Neural cell (in vitro differentiated cells): ENCODE measurements at regions not wholly inside any gene's neighbourhood (a gene's known extent, or its start where the extent isn't known, plus 50 kb on each side); places are given as distances from the start of the nearest gene placed in this dataset.

Source experiments
- H2AFZ ChIP-seq: fragments of 200-600, 300-800 bp; sonication (generic), shearing (Covaris generic); 2 replicates; pipeline ENCODE4 v1.6.0; 2014; ENCODE audit warnings: low read depth, mild to moderate bottlenecking, antibody characterized with exemption, low read length, moderate library complexity
- H3F3A ChIP-seq: fragments of 200-600 bp; shearing (Covaris generic); 2 replicates; pipeline ENCODE4 v1.6.1; 2016; ENCODE audit warnings: mild to moderate bottlenecking, moderate library complexity, mixed read lengths, antibody characterized with exemption, low read length; ENCODE audit not compliant: insufficient read depth, poor library complexity, severe bottlenecking
- H3K27ac ChIP-seq: fragments of 200-600, 300-800 bp; sonication (generic), shearing (Covaris generic); 2 replicates; pipeline ENCODE4 v1.5.1; 2014; ENCODE audit warnings: mild to moderate bottlenecking, low read length, moderate library complexity
- H3K27me3 ChIP-seq: fragments of 300-800, 200-600 bp; sonication (generic), shearing (Covaris generic); 2 replicates; pipeline ENCODE4 v1.6.0; 2014; ENCODE audit warnings: mild to moderate bottlenecking, low read depth, low read length, moderate library complexity; ENCODE audit not compliant: insufficient read depth
- H3K36me3 ChIP-seq: fragments of 300-800, 200-600 bp; sonication (generic), shearing (Covaris generic); 2 replicates; pipeline ENCODE4 v1.5.1; 2014; ENCODE audit warnings: mild to moderate bottlenecking, antibody characterized with exemption, low read length, moderate library complexity; ENCODE audit not compliant: insufficient read depth
- H3K4me2 ChIP-seq: fragments of 300-800, 200-600 bp; sonication (generic), shearing (Covaris generic); 2 replicates; pipeline ENCODE4 v1.6.0; 2014; ENCODE audit warnings: mild to moderate bottlenecking, low read length
- H3K4me3 ChIP-seq: fragments of 300-800, 200-600 bp; sonication (generic), shearing (Covaris generic); 2 replicates; pipeline ENCODE4 v1.5.1; 2014; ENCODE audit warnings: mild to moderate bottlenecking, low read length, moderate library complexity
- H3K79me2 ChIP-seq: fragments of 200-600 bp; shearing (Covaris generic); replicated peaks from 2 replicates; pipeline ENCODE4 v1.6.0; 2014; ENCODE audit warnings: mild to moderate bottlenecking, low read length, moderate library complexity; ENCODE audit not compliant: insufficient read depth
- H3K9ac ChIP-seq: fragments of 300-800, 200-600 bp; sonication (generic), shearing (Covaris generic); 2 replicates; pipeline ENCODE4 v1.6.1; 2016; ENCODE audit warnings: mild to moderate bottlenecking, low read length, mixed read lengths
- H3K9me2 ChIP-seq: fragments of 200-600 bp; shearing (Covaris generic); 2 replicates; pipeline ENCODE4 v1.6.1; 2016; ENCODE audit warnings: mild to moderate bottlenecking, low read length, mixed read lengths; ENCODE audit not compliant: insufficient read depth
- H3K9me3 ChIP-seq: fragments of 200-600, 300-800 bp; sonication (generic), shearing (Covaris generic); 2 replicates; pipeline ENCODE4 v1.6.1; 2016; ENCODE audit warnings: mild to moderate bottlenecking, mixed run types, low read length, moderate library complexity, mixed read lengths
- H4K20me1 ChIP-seq: fragments of 200-600 bp; shearing (Covaris generic); 2 replicates; pipeline ENCODE4 v1.6.1; 2016; ENCODE audit warnings: mild to moderate bottlenecking, mixed run types; ENCODE audit not compliant: insufficient read depth
- EP300 ChIP-seq: fragments of 450-650 bp; conservative IDR thresholded peaks from 2 replicates; pipeline ENCODE4 v1.6.1; 2014; ENCODE audit warnings: antibody characterized with exemption, mild to moderate bottlenecking, moderate library complexity; ENCODE audit not compliant: poor library complexity, severe bottlenecking
- EZH2 ChIP-seq: fragments of 200-600, 300-800 bp; shearing (Covaris generic), sonication (generic); IDR thresholded peaks from 2 replicates; pipeline ENCODE4 v1.6.1; 2014; ENCODE audit warnings: antibody characterized with exemption, low read length, borderline replicate concordance, mild to moderate bottlenecking; ENCODE audit not compliant: insufficient read depth, poor library complexity, severe bottlenecking
- MXI1 ChIP-seq: fragments of 450-650 bp; conservative IDR thresholded peaks from 2 replicates; pipeline ENCODE4 v1.6.1; 2014; ENCODE audit warnings: antibody characterized with exemption, mild to moderate bottlenecking; ENCODE audit not compliant: poor library complexity, severe bottlenecking
- POLR2AphosphoS5 ChIP-seq: IDR thresholded peaks from 2 replicates; pipeline ENCODE4 v1.6.1; 2012
- RAD21 ChIP-seq: fragments of 450-650 bp; conservative IDR thresholded peaks from 2 replicates; pipeline ENCODE4 v1.6.1; 2014; ENCODE audit warnings: antibody characterized with exemption, mild to moderate bottlenecking, moderate library complexity
- SMC3 ChIP-seq: fragments of 450-650 bp; conservative IDR thresholded peaks from 2 replicates; pipeline ENCODE4 v1.6.1; 2014; ENCODE audit warnings: antibody characterized with exemption, mild to moderate bottlenecking, moderate library complexity; ENCODE audit not compliant: poor library complexity
- TAF1 ChIP-seq: IDR thresholded peaks from 2 replicates; pipeline ENCODE4 v1.6.1; 2012; ENCODE audit warnings: low read depth
- TF ChIP-seq, protein P1 (sequence below): fragments of 450-650 bp; IDR thresholded peaks from 2 replicates; pipeline ENCODE4 v1.5.1; 2014; ENCODE audit warnings: antibody characterized with exemption, mild to moderate bottlenecking, moderate library complexity; ENCODE audit not compliant: poor library complexity, severe bottlenecking
- TF ChIP-seq, protein P2 (sequence below): IDR thresholded peaks from 2 replicates; pipeline ENCODE4 v1.6.1; 2012; ENCODE audit warnings: borderline replicate concordance

DNA sequence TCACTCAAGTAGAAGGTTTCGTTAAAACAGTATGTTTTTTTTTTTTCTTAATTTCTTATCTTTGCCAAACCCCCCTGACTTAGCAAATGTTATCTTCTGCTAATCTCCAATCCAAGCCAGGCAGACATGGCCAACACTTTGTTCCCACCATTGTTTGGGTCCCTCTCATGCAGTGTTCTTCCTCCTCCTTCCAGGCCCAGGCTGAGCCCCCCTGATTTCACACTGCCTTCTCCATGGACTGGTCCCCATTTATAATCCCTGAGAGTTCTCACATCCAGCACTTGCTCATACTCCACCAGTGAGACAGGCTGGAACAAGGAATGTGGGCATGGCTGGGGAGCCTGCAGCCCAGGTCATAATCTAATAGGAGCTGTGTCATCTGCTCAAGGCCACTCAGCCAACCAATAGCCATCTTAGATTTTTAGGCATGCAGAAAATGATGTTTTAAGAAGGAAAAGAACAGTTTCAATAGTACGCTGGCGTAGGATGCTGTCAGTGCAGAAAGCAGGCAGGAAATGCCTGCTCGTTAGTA, 238.4 kb upstream of the CCDC196 start:
- Histone ChIP-seq H3K27me3 (no peaks in the 10 kb centered on the region), H2AFZ (no peak overlapping the region), H3K79me2 (no peaks in the 10 kb centered on the region), H3K27ac (no peak overlapping the region), H3K4me3 (no peak overlapping the region), H3K9me2 (no peaks in the 10 kb centered on the region), H3K36me3 (no peaks in the 10 kb centered on the region), H3K4me2 (no peak overlapping the region), H3K9me3 (no peaks in the 10 kb centered on the region), H4K20me1 (no peaks in the 10 kb centered on the region), H3K9ac (no peak overlapping the region), H3F3A (no peaks in the 10 kb centered on the region)
- TF ChIP-seq, protein P1, sequence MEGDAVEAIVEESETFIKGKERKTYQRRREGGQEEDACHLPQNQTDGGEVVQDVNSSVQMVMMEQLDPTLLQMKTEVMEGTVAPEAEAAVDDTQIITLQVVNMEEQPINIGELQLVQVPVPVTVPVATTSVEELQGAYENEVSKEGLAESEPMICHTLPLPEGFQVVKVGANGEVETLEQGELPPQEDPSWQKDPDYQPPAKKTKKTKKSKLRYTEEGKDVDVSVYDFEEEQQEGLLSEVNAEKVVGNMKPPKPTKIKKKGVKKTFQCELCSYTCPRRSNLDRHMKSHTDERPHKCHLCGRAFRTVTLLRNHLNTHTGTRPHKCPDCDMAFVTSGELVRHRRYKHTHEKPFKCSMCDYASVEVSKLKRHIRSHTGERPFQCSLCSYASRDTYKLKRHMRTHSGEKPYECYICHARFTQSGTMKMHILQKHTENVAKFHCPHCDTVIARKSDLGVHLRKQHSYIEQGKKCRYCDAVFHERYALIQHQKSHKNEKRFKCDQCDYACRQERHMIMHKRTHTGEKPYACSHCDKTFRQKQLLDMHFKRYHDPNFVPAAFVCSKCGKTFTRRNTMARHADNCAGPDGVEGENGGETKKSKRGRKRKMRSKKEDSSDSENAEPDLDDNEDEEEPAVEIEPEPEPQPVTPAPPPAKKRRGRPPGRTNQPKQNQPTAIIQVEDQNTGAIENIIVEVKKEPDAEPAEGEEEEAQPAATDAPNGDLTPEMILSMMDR: no peak
- no peak for TF ChIP-seq MXI1
- no peak for TF ChIP-seq POLR2AphosphoS5
- no peak for TF ChIP-seq TAF1
- TF ChIP-seq RAD21: no peak
- no peak for TF ChIP-seq SMC3
- TF ChIP-seq EP300: no peak
- no peak for TF ChIP-seq EZH2

DNA sequence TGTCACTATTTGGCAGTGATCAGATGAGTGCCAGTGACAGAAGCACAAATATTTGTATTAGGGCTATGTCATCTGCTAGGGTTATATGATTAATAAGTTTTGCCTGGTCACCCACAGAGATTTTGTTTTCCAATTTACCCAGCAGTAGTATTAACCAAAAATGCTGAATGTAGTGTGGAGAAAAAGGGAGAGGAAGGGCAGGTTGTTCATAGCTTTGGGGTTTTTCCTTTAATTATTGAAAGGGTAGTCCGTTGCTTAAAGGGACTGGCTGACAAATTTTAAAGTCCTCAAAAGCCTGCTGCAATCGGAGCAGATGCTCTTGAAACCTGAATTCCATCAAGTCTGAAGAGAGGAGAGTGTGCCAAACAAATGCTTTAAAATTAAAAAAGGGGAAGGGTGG, 237.9 kb upstream of the CCDC196 start:
- no peaks in the 10 kb centered on the region for H3K79me2 ChIP-seq
- H3K9ac ChIP-seq: no peak overlapping the region
- no peaks in the 10 kb centered on the region for H3F3A ChIP-seq
- no peak overlapping the region for H2AFZ ChIP-seq
- H3K4me3 ChIP-seq: no peak overlapping the region
- H3K27ac ChIP-seq: no peak overlapping the region
- H3K9me3 ChIP-seq: no peaks in the 10 kb centered on the region
- no peaks in the 10 kb centered on the region for H4K20me1 ChIP-seq
- H3K36me3 ChIP-seq: no peaks in the 10 kb centered on the region
- no peak overlapping the region for H3K4me2 ChIP-seq
- TF ChIP-seq EZH2: no peak
- no peak for TF ChIP-seq RAD21
- TF ChIP-seq SMC3: no peak
- TF ChIP-seq POLR2AphosphoS5: no peak
- TF ChIP-seq, protein P1: no peak
- TF ChIP-seq, protein P2, sequence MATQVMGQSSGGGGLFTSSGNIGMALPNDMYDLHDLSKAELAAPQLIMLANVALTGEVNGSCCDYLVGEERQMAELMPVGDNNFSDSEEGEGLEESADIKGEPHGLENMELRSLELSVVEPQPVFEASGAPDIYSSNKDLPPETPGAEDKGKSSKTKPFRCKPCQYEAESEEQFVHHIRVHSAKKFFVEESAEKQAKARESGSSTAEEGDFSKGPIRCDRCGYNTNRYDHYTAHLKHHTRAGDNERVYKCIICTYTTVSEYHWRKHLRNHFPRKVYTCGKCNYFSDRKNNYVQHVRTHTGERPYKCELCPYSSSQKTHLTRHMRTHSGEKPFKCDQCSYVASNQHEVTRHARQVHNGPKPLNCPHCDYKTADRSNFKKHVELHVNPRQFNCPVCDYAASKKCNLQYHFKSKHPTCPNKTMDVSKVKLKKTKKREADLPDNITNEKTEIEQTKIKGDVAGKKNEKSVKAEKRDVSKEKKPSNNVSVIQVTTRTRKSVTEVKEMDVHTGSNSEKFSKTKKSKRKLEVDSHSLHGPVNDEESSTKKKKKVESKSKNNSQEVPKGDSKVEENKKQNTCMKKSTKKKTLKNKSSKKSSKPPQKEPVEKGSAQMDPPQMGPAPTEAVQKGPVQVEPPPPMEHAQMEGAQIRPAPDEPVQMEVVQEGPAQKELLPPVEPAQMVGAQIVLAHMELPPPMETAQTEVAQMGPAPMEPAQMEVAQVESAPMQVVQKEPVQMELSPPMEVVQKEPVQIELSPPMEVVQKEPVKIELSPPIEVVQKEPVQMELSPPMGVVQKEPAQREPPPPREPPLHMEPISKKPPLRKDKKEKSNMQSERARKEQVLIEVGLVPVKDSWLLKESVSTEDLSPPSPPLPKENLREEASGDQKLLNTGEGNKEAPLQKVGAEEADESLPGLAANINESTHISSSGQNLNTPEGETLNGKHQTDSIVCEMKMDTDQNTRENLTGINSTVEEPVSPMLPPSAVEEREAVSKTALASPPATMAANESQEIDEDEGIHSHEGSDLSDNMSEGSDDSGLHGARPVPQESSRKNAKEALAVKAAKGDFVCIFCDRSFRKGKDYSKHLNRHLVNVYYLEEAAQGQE: no peak
- no peak for TF ChIP-seq EP300
- no peak for TF ChIP-seq MXI1
- TF ChIP-seq TAF1: no peak
- H3K27me3 ChIP-seq: no peaks in the 10 kb centered on the region
- H3K9me2 ChIP-seq: no peaks in the 10 kb centered on the region
